Motor neuron (in vitro differentiated cells): ENCODE measurements at regions not wholly inside any gene's neighbourhood (a gene's known extent, or its start where the extent isn't known, plus 50 kb on each side); places are given as distances from the start of the nearest gene placed in this dataset.
"Not testable (repeated sequence)": the region's sequence is repeated elsewhere in the genome, so short reads cannot be mapped to it uniquely, and the experiment has no call there.

Source experiments
- ATAC-seq, 8 experiments: fragments of 200-7000 bp; cut with Tn5 transposase; replicated peaks in 6 of 8; 2 replicates each; pipeline ENCODE4 v1.8.0; 2021; ENCODE audit warnings: mild to moderate bottlenecking in 8 of 8, moderate library complexity in 8 of 8
- H3K27ac ChIP-seq, 2 donors: fragments of 250-450 bp; sonication (Bioruptor Pico); 2 replicates each; pipeline ENCODE4 v1.9.0; 2021; ENCODE audit warnings: antibody characterized with exemption in 2 of 2, mild to moderate bottlenecking in 2 of 2, moderate library complexity in 1 of 2
- H3K4me1 ChIP-seq, 2 donors: fragments of 250-450 bp; sonication (Bioruptor Pico); replicated peaks in 1 of 2; 2 replicates each; pipeline ENCODE4 v1.6.1; 2021; ENCODE audit warnings: antibody characterized with exemption in 2 of 2, mild to moderate bottlenecking in 2 of 2, moderate library complexity in 1 of 2
- H3K4me3 ChIP-seq, 5 donors: fragments of 250-450 bp; sonication (Bioruptor Pico); 2 replicates each; pipeline ENCODE4 v1.9.0; 2021; ENCODE audit warnings: antibody characterized with exemption in 5 of 5, mild to moderate bottlenecking in 5 of 5, moderate library complexity in 4 of 5
- WGBS, 10 experiments: fragments of 450-650 bp; shearing (Covaris generic); methylation state at CpG; one replicate each; pipeline ENCODE4 v1.0.0; 2022; 5-methylcytosine and 5-hydroxymethylcytosine counted together
- in situ Hi-C, 9 experiments: fragments of 400-800 bp; cut with MboI; loops; one replicate each; pipeline ENCODE4 v1.15.0; 2021; ENCODE audit warnings: low sequenced_read_pairs in 9 of 9, low pct_unique_long_range_greater_than_20kb in 2 of 9; ENCODE audit not compliant: unreplicated experiment in 9 of 9

GRCh38 chr7:9307131-9307530, 873.7 kb downstream of the NXPH1 start:
- Histone ChIP-seq H3K4me3 (no peak overlapping the region), H3K4me1 (no peaks in the 10 kb centered on the region), H3K27ac (no peak overlapping the region)
- WGBS, 10 experiments: 29 to 100% (median 75%) methylated on average over 1 of the region's 1 CpG; no CpG with 5 or more reads in 2 of the 10 experiments
- ATAC-seq: no peak
- in situ Hi-C loops: no loop called here

GRCh38 chr7:9324513-9324912, 891.1 kb downstream of the NXPH1 start:
- in situ Hi-C loops: no loop called here
- Histone ChIP-seq H3K4me1 (no peaks in the 10 kb centered on the region), H3K4me3 (no peak overlapping the region), H3K27ac (no peak overlapping the region)
- ATAC-seq: no peak
- 0 to 100% (median 88%) methylated on average over 1 to 2 of the region's 2 CpGs; no CpG with 5 or more reads in 4 of the 10 experiments for WGBS, 10 experiments

GRCh38 chr7:9328296-9328695, 894.9 kb downstream of the NXPH1 start:
- no peak for ATAC-seq
- WGBS, 10 experiments: 0 to 100% (median 50%) methylated on average over 1 to 2 of the region's 2 CpGs
- H3K4me3 ChIP-seq: no peak overlapping the region
- H3K4me1 ChIP-seq: no peaks in the 10 kb centered on the region
- in situ Hi-C loops: no loop called here
- no peak overlapping the region for H3K27ac ChIP-seq

- H3K4me1 ChIP-seq: no peaks in the 10 kb centered on the region
- no peak overlapping the region for H3K4me3 ChIP-seq
- no peak for ATAC-seq
- no peak overlapping the region for H3K27ac ChIP-seq
- WGBS, 10 experiments: 0 to 92% (median 7%) methylated on average over 1 to 3 of the region's 3 CpGs; no CpG with 5 or more reads in 3 of the 10 experiments
- in situ Hi-C loops: no loop called here
Observed at GRCh38 chr7:9349625-9350024, 916.2 kb downstream of the NXPH1 start.

- H3K4me1 ChIP-seq: no peaks in the 10 kb centered on the region
- H3K4me3 ChIP-seq: no peak overlapping the region
- WGBS, 10 experiments: 0 to 94% (median 80%) methylated on average over 1 to 4 of the region's 4 CpGs; no CpG with 5 or more reads in 1 of the 10 experiments
- ATAC-seq: no peak
- no peak overlapping the region for H3K27ac ChIP-seq
- in situ Hi-C loops: no loop called here
Observed at GRCh38 chr7:9391221-9391620, 957.8 kb downstream of the NXPH1 start.

- WGBS, 10 experiments: 25 to 100% (median 88%) methylated on average over 1 to 4 of the region's 4 CpGs
- no peak for ATAC-seq
- Histone ChIP-seq H3K4me3 (no peak overlapping the region), H3K4me1 (no peaks in the 10 kb centered on the region), H3K27ac (no peak overlapping the region)
- in situ Hi-C loops: no loop called here
Observed at GRCh38 chr7:9391984-9392383, 958.6 kb downstream of the NXPH1 start.

GRCh38 chr7:9404386-9404785, 971.0 kb downstream of the NXPH1 start:
- in situ Hi-C loops, ATAC-seq, H3K27ac ChIP-seq, H3K4me1 ChIP-seq, H3K4me3 ChIP-seq: not testable (repeated sequence)
- WGBS, 10 experiments: 80 to 100% (median 96%) methylated on average over 1 to 7 of the region's 28 CpGs; no CpG with 5 or more reads in 4 of the 10 experiments

GRCh38 chr7:9407816-9408215, 974.4 kb downstream of the NXPH1 start:
- no peak for ATAC-seq
- in situ Hi-C loops: no loop called here
- Histone ChIP-seq H3K27ac (no peak overlapping the region), H3K4me3 (no peak overlapping the region), H3K4me1 (no peaks in the 10 kb centered on the region)
- WGBS, 10 experiments: 0 to 89% (median 76%) methylated on average over 2 to 4 of the region's 4 CpGs

- Histone ChIP-seq H3K4me3 (no peak overlapping the region), H3K27ac (no peak overlapping the region), H3K4me1 (no peaks in the 10 kb centered on the region)
- WGBS, 10 experiments: 5 to 93% (median 86%) methylated on average over 2 to 4 of the region's 4 CpGs; no CpG with 5 or more reads in 1 of the 10 experiments
- ATAC-seq: no peak
- in situ Hi-C loops: no loop called here
Observed at GRCh38 chr7:9453521-9453920, 1020.1 kb downstream of the NXPH1 start.

GRCh38 chr7:9488555-9488954, 1055.1 kb downstream of the NXPH1 start:
- Histone ChIP-seq H3K27ac (no peak overlapping the region), H3K4me1 (no peaks in the 10 kb centered on the region), H3K4me3 (no peak overlapping the region)
- peak in 7 of 8 experiments; percentile 51 to 72 (median 67) for ATAC-seq
- in situ Hi-C loops: no loop called here

- Histone ChIP-seq H3K27ac (no peak overlapping the region), H3K4me1 (no peaks in the 10 kb centered on the region), H3K4me3 (no peak overlapping the region)
- no peak for ATAC-seq
- in situ Hi-C loops: no loop called here
- 0 to 100% (median 41%) methylated on average over 1 to 3 of the region's 3 CpGs for whole genome bisulfite sequencing, 10 experiments
Observed at GRCh38 chr7:9498303-9498702, 1064.9 kb downstream of the NXPH1 start.

GRCh38 chr7:9502269-9502668, 1068.9 kb downstream of the NXPH1 start:
- H3K27ac ChIP-seq: no peak overlapping the region
- peaks cover 0 to 1% of the 10 kb centered on the region in 2 donors for H3K4me1 ChIP-seq
- 0 to 100% (median 90%) methylated on average over 1 of the region's 1 CpG; no CpG with 5 or more reads in 3 of the 10 experiments for WGBS, 10 experiments
- no peak overlapping the region for H3K4me3 ChIP-seq
- ATAC-seq: no peak
- in situ Hi-C loops: no loop called here

GRCh38 chr7:9504678-9505077, 1071.3 kb downstream of the NXPH1 start:
- Histone ChIP-seq H3K4me3 (no peak overlapping the region), H3K4me1 (peaks cover 0 to 5% of the 10 kb centered on the region in 2 donors), H3K27ac (no peak overlapping the region)
- WGBS, 10 experiments: 0 to 100% (median 59%) methylated on average over 1 to 2 of the region's 2 CpGs; no CpG with 5 or more reads in 2 of the 10 experiments
- in situ Hi-C loops: no loop called here
- ATAC-seq: no peak

GRCh38 chr7:9505516-9505915, 1072.1 kb downstream of the NXPH1 start:
- in situ Hi-C loops: no loop called here
- ATAC-seq: peak in 1 of 8 experiments; percentile 32
- H3K4me1 ChIP-seq: peaks cover 0 to 5% of the 10 kb centered on the region in 2 donors
- 19 to 100% (median 81%) methylated on average over 1 to 2 of the region's 2 CpGs for WGBS, 10 experiments
- no peak overlapping the region for H3K27ac ChIP-seq
- no peak overlapping the region for H3K4me3 ChIP-seq
